Islet of Langerhans (tissue), 1 donor: ENCODE measurements at regions not wholly inside any gene's neighbourhood (a gene's known extent, or its start where the extent isn't known, plus 50 kb on each side); places are given as distances from the start of the nearest gene placed in this dataset.

Experiments used
- FAIRE-seq: peaks from one replicate; lab custom pipeline; 2011; peaks lifted over from hg19 to GRCh38; lab: Jason Lieb, UNC

GRCh38 chr7:22002726-22003125, 57.0 kb upstream of the CDCA7L start:
- no peak for FAIRE-seq

DNA sequence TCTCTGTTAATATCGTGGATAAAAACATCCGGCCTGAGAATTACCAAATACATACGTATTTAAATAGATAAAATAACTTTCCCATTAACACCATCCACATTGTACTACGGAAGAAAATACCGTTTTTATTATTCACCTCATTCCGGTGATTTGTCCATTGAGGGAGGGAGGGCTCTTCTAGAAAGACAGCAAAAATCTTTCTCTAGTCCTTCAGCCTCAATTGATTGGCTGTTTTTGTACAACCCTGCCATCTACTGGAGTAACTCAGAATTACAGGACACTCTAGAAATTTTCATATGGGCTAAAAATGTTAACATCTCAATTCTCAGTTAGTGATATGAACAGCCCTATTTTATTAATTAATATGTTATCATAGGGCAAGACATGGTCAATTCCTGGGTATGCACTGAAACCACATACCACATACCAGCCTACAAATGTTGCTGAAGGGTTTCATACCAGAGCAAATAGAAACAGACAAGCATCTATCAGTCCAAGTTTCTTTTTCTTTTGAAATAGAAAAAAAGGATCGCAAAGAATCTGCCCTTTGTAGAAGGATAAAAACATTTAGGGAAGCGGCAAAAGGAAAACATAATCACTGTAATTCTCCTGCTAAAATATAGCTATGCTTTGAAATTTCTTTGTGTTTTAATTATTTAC, 55.8 kb upstream of the CDCA7L start:
- peak; percentile 94 for FAIRE-seq

GRCh38 chr7:21999896-22000295, 54.2 kb upstream of the CDCA7L start:
- no peak for FAIRE-seq

GRCh38 chr7:21996641-21997040, 50.9 kb upstream of the CDCA7L start:
- FAIRE-seq = no peak
